Kasumi-1 (cell line): ENCODE measurements at regions not wholly inside any gene's neighbourhood (a gene's known extent, or its start where the extent isn't known, plus 50 kb on each side); places are given as distances from the start of the nearest gene placed in this dataset.

Source experiments
- DNase-seq, 2 experiments: peaks; one replicate each; lab custom pipeline; 2025; lab: John Stamatoyannopoulos, UW

GRCh38 chr10:110414548-110415309, 83.0 kb upstream of the DUSP5 start:
- DNase-seq, result peak; percentile 96 to 97

- DNase-seq, result peak; percentile 14 to 30
Observed at GRCh38 chr10:110415809-110416208, 81.9 kb upstream of the DUSP5 start.

- DNase-seq, result no peak
Observed at GRCh38 chr10:110416776-110417711, 80.7 kb upstream of the DUSP5 start.

GRCh38 chr10:110418218-110418617, 79.5 kb upstream of the DUSP5 start:
- DNase-seq, result no peak

- peak in 1 of 2 experiments; percentile 15 for DNase-seq
Observed at GRCh38 chr10:110419265-110419664, 78.4 kb upstream of the DUSP5 start.

- DNase-seq, result no peak
Observed at GRCh38 chr10:110420401-110421193, 77.1 kb upstream of the DUSP5 start.

GRCh38 chr10:110421512-110422138, 76.1 kb upstream of the DUSP5 start:
- peak; percentile 37 to 42 for DNase-seq

- no peak for DNase-seq
Observed at GRCh38 chr10:110422548-110422947, 75.2 kb upstream of the DUSP5 start.

GRCh38 chr10:110423650-110424049, 74.1 kb upstream of the DUSP5 start:
- no peak for DNase-seq

- no peak for DNase-seq
Observed at GRCh38 chr10:110425684-110426293, 71.9 kb upstream of the DUSP5 start.

- no peak for DNase-seq
Observed at GRCh38 chr10:110426294-110427181, 71.2 kb upstream of the DUSP5 start.

GRCh38 chr10:110429301-110429700, 68.4 kb upstream of the DUSP5 start:
- DNase-seq, result no peak

- no peak for DNase-seq
Observed at GRCh38 chr10:110430340-110431273, 67.1 kb upstream of the DUSP5 start.

- no peak for DNase-seq
Observed at GRCh38 chr10:110431659-110432058, 66.0 kb upstream of the DUSP5 start.

- no peak for DNase-seq
Observed at GRCh38 chr10:110432084-110432483, 65.6 kb upstream of the DUSP5 start.

GRCh38 chr10:110432814-110433565, 64.7 kb upstream of the DUSP5 start:
- DNase-seq, result no peak

GRCh38 chr10:110433740-110434139, 64.0 kb upstream of the DUSP5 start:
- DNase-seq, result no peak

GRCh38 chr10:110434489-110435096, 63.1 kb upstream of the DUSP5 start:
- no peak for DNase-seq
